Transverse colon (tissue), 3 donors: ENCODE measurements at regions not wholly inside any gene's neighbourhood (a gene's known extent, or its start where the extent isn't known, plus 50 kb on each side); places are given as distances from the start of the nearest gene placed in this dataset.

Experiments
- CTCF ChIP-seq, 5 experiments: fragments of 200-600 bp in 3 of 5; fragments of 450-650 bp in 2 of 5; sonication (generic) in 3 of 5; IDR thresholded peaks; 1 replicate in 2 of 5; 2 replicates in 3 of 5; pipeline ENCODE4 v1.5.1; 2016 to 2017; ENCODE audit warnings: antibody characterized with exemption in 5 of 5, inconsistent platforms in 3 of 5, mild to moderate bottlenecking in 2 of 5, moderate library complexity in 1 of 5
- EP300 ChIP-seq: sonication (generic); formaldehyde crosslinking; IDR thresholded peaks from one replicate; pipeline ENCODE4 v1.6.1; 2017; ENCODE audit warnings: antibody characterized with exemption, low read depth
- POLR2A ChIP-seq: fragments of 450-650 bp; IDR thresholded peaks from one replicate; pipeline ENCODE4 v1.6.1; 2016; ENCODE audit warnings: antibody characterized with exemption, mild to moderate bottlenecking, moderate library complexity

GRCh38 chrX:23589496-23589895 is 77.8 kb upstream of the PRDX4 start:
- no peak for TF ChIP-seq CTCF (IDR thresholded peaks at IDR 0.05)
- TF ChIP-seq POLR2A, result no peak
- no peak for TF ChIP-seq EP300
